ENCODE measurements at regions not wholly inside any gene's neighbourhood (a gene's known extent, or its start where the extent isn't known, plus 50 kb on each side); places are given as distances from the start of the nearest gene placed in this dataset.
"Not testable (repeated sequence)": the region's sequence is repeated elsewhere in the genome, so short reads cannot be mapped to it uniquely, and the experiment has no call there.

- DNase-seq (ENCODE audit: low read depth): peak; percentile 5
Measured at GRCh38 chr4:22573198-22573597, 57.3 kb upstream of the ADGRA3 start.

- no peak for DNase-seq (ENCODE audit: low read depth)
Measured at GRCh38 chr4:22573641-22574040, 57.8 kb upstream of the ADGRA3 start.

GRCh38 chr4:22574424-22574823 is 58.6 kb upstream of the ADGRA3 start:
- no peak for DNase-seq (ENCODE audit: low read depth)

- no peak for DNase-seq (ENCODE audit: low read depth)
Measured at GRCh38 chr4:22574880-22575279, 59.0 kb upstream of the ADGRA3 start.

- no peak for DNase-seq (ENCODE audit: low read depth)
Measured at GRCh38 chr4:22587253-22587652, 71.4 kb upstream of the ADGRA3 start.

GRCh38 chr4:22593933-22594332 is 78.1 kb upstream of the ADGRA3 start:
- no peak for DNase-seq (ENCODE audit: low read depth)

GRCh38 chr4:22595684-22596083 is 79.8 kb upstream of the ADGRA3 start:
- peak; percentile 29 for DNase-seq (ENCODE audit: low read depth)

GRCh38 chr4:22596409-22596808 is 80.5 kb upstream of the ADGRA3 start:
- no peak for DNase-seq (ENCODE audit: low read depth)

GRCh38 chr4:22597471-22597870 is 81.6 kb upstream of the ADGRA3 start:
- DNase-seq (ENCODE audit: low read depth): no peak

GRCh38 chr4:22598113-22599047 is 82.5 kb upstream of the ADGRA3 start:
- DNase-seq (ENCODE audit: low read depth): not testable (repeated sequence)

- DNase-seq (ENCODE audit: low read depth): not testable (repeated sequence)
Measured at GRCh38 chr4:22599228-22599928, 83.5 kb upstream of the ADGRA3 start.

- not testable (repeated sequence) for DNase-seq (ENCODE audit: low read depth)
Measured at GRCh38 chr4:22599929-22600432, 84.1 kb upstream of the ADGRA3 start.

- not testable (repeated sequence) for DNase-seq (ENCODE audit: low read depth)
Measured at GRCh38 chr4:22601638-22602037, 85.8 kb upstream of the ADGRA3 start.

GRCh38 chr4:22607382-22607781 is 85.4 kb upstream of the GBA3 start:
- peak; percentile 58 for DNase-seq (ENCODE audit: low read depth)

- DNase-seq (ENCODE audit: low read depth): not testable (repeated sequence)
Measured at GRCh38 chr4:22609951-22610525, 82.7 kb upstream of the GBA3 start.

GRCh38 chr4:22614114-22614513 is 78.6 kb upstream of the GBA3 start:
- DNase-seq (ENCODE audit: low read depth): no peak

GRCh38 chr4:22616516-22616915 is 76.2 kb upstream of the GBA3 start:
- DNase-seq (ENCODE audit: low read depth): no peak

GRCh38 chr4:22620144-22620543 is 72.6 kb upstream of the GBA3 start:
- DNase-seq (ENCODE audit: low read depth): not testable (repeated sequence)

GRCh38 chr4:22621970-22622369 is 70.8 kb upstream of the GBA3 start:
- not testable (repeated sequence) for DNase-seq (ENCODE audit: low read depth)

- not testable (repeated sequence) for DNase-seq (ENCODE audit: low read depth)
Measured at GRCh38 chr4:22624002-22624401, 68.7 kb upstream of the GBA3 start.

GRCh38 chr4:22625311-22625710 is 67.4 kb upstream of the GBA3 start:
- DNase-seq (ENCODE audit: low read depth): no peak

- DNase-seq (ENCODE audit: low read depth): not testable (repeated sequence)
Measured at GRCh38 chr4:22627851-22628250, 64.9 kb upstream of the GBA3 start.

Data from LHCN-M2 (cell line).